CD4-positive, alpha-beta memory T cell (primary cell): ENCODE measurements at regions not wholly inside any gene's neighbourhood (a gene's known extent, or its start where the extent isn't known, plus 50 kb on each side); places are given as distances from the start of the nearest gene placed in this dataset.

Experiments used
- CTCF ChIA-PET: fragments of 350-600 bp; sonication (Branson Sonifier 250); formaldehyde crosslinking; loops from one replicate; lab custom pipeline; 2021; ENCODE audit warnings: inconsistent platforms; ENCODE audit not compliant: partially characterized antibody; lab: Charles Lee
- POLR2A ChIA-PET: fragments of 350-600 bp; sonication (Branson Sonifier 250); formaldehyde crosslinking; loops from one replicate; lab custom pipeline; 2021; ENCODE audit not compliant: partially characterized antibody; lab: Charles Lee
- DNase-seq, 5 donors: peaks; one replicate each; pipeline versions ENCODE4 v3.0.0 to v3.0.0-alpha.2; 2020 to 2022; ENCODE audit warnings: mixed read lengths in 1 of 5
- H3K27ac ChIP-seq: one replicate; pipeline ENCODE4 v1.7.0; 2013; ENCODE audit warnings: low read depth, low read length
- H3K27me3 ChIP-seq: 2 replicates; pipeline ENCODE4 v1.7.0; 2013; ENCODE audit warnings: mild to moderate bottlenecking, low read length, moderate library complexity; ENCODE audit not compliant: insufficient read depth
- H3K36me3 ChIP-seq: 2 replicates; pipeline ENCODE4 v1.7.0; 2013; ENCODE audit warnings: mild to moderate bottlenecking, low read length, moderate library complexity; ENCODE audit not compliant: insufficient read depth
- H3K4me1 ChIP-seq: 2 replicates; pipeline ENCODE4 v1.7.0; 2013; ENCODE audit warnings: mild to moderate bottlenecking, low read length, moderate library complexity; ENCODE audit not compliant: insufficient read depth
- H3K4me3 ChIP-seq, 2 donors: one replicate each; pipeline ENCODE4 v1.7.0; 2013; ENCODE audit warnings: low read length in 2 of 2, mild to moderate bottlenecking in 1 of 2
- H3K9me3 ChIP-seq, 2 donors: one replicate each; pipeline ENCODE4 v1.7.0; 2013; ENCODE audit warnings: low read length in 2 of 2, control low read depth in 1 of 2; ENCODE audit not compliant: control insufficient read depth in 1 of 2
- H3K27ac Mint-ChIP-seq, 7 donors: one replicate each; pipeline ENCODE4 v1.8.0; 2020 to 2021; ENCODE audit warnings: mixed read lengths in 7 of 7, mild to moderate bottlenecking in 6 of 7, inconsistent platforms in 3 of 7, moderate library complexity in 3 of 7
- H3K27me3 Mint-ChIP-seq, 2 donors: one replicate each; pipeline ENCODE4 v1.8.0; 2020 to 2021; ENCODE audit warnings: mixed read lengths in 2 of 2
- H3K36me3 Mint-ChIP-seq, 2 donors: one replicate each; pipeline ENCODE4 v1.8.0; 2020 to 2021; ENCODE audit warnings: mixed read lengths in 2 of 2, inconsistent platforms in 1 of 2, mild to moderate bottlenecking in 1 of 2
- H3K4me1 Mint-ChIP-seq, 4 donors: one replicate each; pipeline ENCODE4 v1.8.0; 2020 to 2021; ENCODE audit warnings: mixed read lengths in 4 of 4, mild to moderate bottlenecking in 1 of 4
- H3K4me3 Mint-ChIP-seq, 8 donors: one replicate each; pipeline ENCODE4 v1.8.0; 2020 to 2021; ENCODE audit warnings: mixed read lengths in 8 of 8, mild to moderate bottlenecking in 7 of 8, moderate library complexity in 6 of 8, inconsistent platforms in 3 of 8
- H3K9me3 Mint-ChIP-seq, 8 donors: one replicate each; pipeline ENCODE4 v1.8.0; 2020 to 2021; ENCODE audit warnings: mixed read lengths in 8 of 8, mild to moderate bottlenecking in 5 of 8, inconsistent platforms in 3 of 8, moderate library complexity in 1 of 8
- intact Hi-C: fragments of 100-400 bp; cut with micrococcal nuclease; formaldehyde crosslinking; loops from one replicate; pipeline ENCODE4 v1.15.1; 2023

- Mint-ChIP-seq H3K27me3 (no peaks in the 10 kb centered on the region), H3K36me3 (peaks cover 0 to 4% of the 10 kb centered on the region in 2 donors), H3K9me3 (peaks cover 0 to 11% (median 5%) of the 10 kb centered on the region in 8 donors), H3K4me3 (no peak overlapping the region), H3K27ac (no peak overlapping the region), H3K4me1 (peaks cover 6 to 11% (median 10%) of the 10 kb centered on the region in 4 donors)
- POLR2A ChIA-PET = no interaction called here
- intact Hi-C loops = no loop called here
- Histone ChIP-seq H3K36me3 (no peaks in the 10 kb centered on the region), H3K4me1 (peaks cover 6% of the 10 kb centered on the region), H3K27ac (no peak overlapping the region), H3K9me3 (no peaks in the 10 kb centered on the region), H3K4me3 (no peak overlapping the region), H3K27me3 (no peaks in the 10 kb centered on the region)
- CTCF ChIA-PET = no interaction called here
- no peak for DNase-seq
Observed at GRCh38 chr6:169996378-169997051, 245.1 kb downstream of the ERMARD start.

- no peak overlapping the region for H3K4me3 ChIP-seq
- Mint-ChIP-seq H3K4me3 (no peak overlapping the region), H3K36me3 (no peaks in the 10 kb centered on the region), H3K27me3 (no peaks in the 10 kb centered on the region), H3K27ac (no peak overlapping the region), H3K4me1 (peaks cover 12 to 22% (median 20%) of the 10 kb centered on the region in 4 donors), H3K9me3 (no peaks in the 10 kb centered on the region)
- no peaks in the 10 kb centered on the region for H3K36me3 ChIP-seq
- H3K27me3 ChIP-seq = no peaks in the 10 kb centered on the region
- intact Hi-C loops = no loop called here
- ChIA-PET CTCF (no interaction called here), POLR2A (no interaction called here)
- no peak overlapping the region for H3K27ac ChIP-seq
- DNase-seq = no peak
- H3K9me3 ChIP-seq = no peaks in the 10 kb centered on the region
- peaks cover 15% of the 10 kb centered on the region for H3K4me1 ChIP-seq
Observed at GRCh38 chr6:169994739-169995138, 243.3 kb downstream of the ERMARD start.

- no peaks in the 10 kb centered on the region for H3K36me3 ChIP-seq
- no peaks in the 10 kb centered on the region for H3K9me3 Mint-ChIP-seq
- H3K27ac ChIP-seq = no peak overlapping the region
- no peaks in the 10 kb centered on the region for H3K9me3 ChIP-seq
- H3K27me3 ChIP-seq = no peaks in the 10 kb centered on the region
- peaks cover 21% of the 10 kb centered on the region for H3K4me1 ChIP-seq
- H3K27ac Mint-ChIP-seq = no peak overlapping the region
- no peak overlapping the region for H3K4me3 Mint-ChIP-seq
- intact Hi-C loops = no loop called here
- peaks cover 17 to 27% (median 24%) of the 10 kb centered on the region in 4 donors for H3K4me1 Mint-ChIP-seq
- H3K4me3 ChIP-seq = no peak overlapping the region
- POLR2A ChIA-PET = no interaction called here
- H3K36me3 Mint-ChIP-seq = no peaks in the 10 kb centered on the region
- CTCF ChIA-PET = no interaction called here
- H3K27me3 Mint-ChIP-seq = no peaks in the 10 kb centered on the region
- DNase-seq = no peak
Observed at GRCh38 chr6:169993861-169994481, 242.5 kb downstream of the ERMARD start.

GRCh38 chr6:169991913-169992312 is 240.5 kb downstream of the ERMARD start:
- Mint-ChIP-seq H3K27ac (peak overlapping the region in 1 of 7 donors; percentile 19), H3K4me3 (peak overlapping the region in 2 of 8 donors; percentile 16 to 23), H3K36me3 (no peaks in the 10 kb centered on the region), H3K27me3 (no peaks in the 10 kb centered on the region), H3K4me1 (peaks cover 17 to 27% (median 24%) of the 10 kb centered on the region in 4 donors), H3K9me3 (no peaks in the 10 kb centered on the region)
- Histone ChIP-seq H3K9me3 (no peaks in the 10 kb centered on the region), H3K27ac (no peak overlapping the region), H3K4me1 (peaks cover 21% of the 10 kb centered on the region), H3K27me3 (no peaks in the 10 kb centered on the region), H3K36me3 (no peaks in the 10 kb centered on the region), H3K4me3 (no peak overlapping the region)
- DNase-seq = no peak
- ChIA-PET POLR2A (no interaction called here), CTCF (interaction anchor here (0.9 to 1.3 kb wide), 3 partner anchors 10 to 41 kb away, joined by 3 read pairs; no protein-coding TSS in a partner anchor)
- intact Hi-C loops = no loop called here

GRCh38 chr6:169991031-169991390 is 239.6 kb downstream of the ERMARD start:
- Histone ChIP-seq H3K4me3 (no peak overlapping the region), H3K9me3 (no peaks in the 10 kb centered on the region), H3K36me3 (no peaks in the 10 kb centered on the region), H3K4me1 (peaks cover 21% of the 10 kb centered on the region), H3K27ac (no peak overlapping the region), H3K27me3 (no peaks in the 10 kb centered on the region)
- Mint-ChIP-seq H3K27me3 (no peaks in the 10 kb centered on the region), H3K27ac (no peak overlapping the region), H3K4me1 (peaks cover 17 to 27% (median 24%) of the 10 kb centered on the region in 4 donors), H3K36me3 (no peaks in the 10 kb centered on the region), H3K9me3 (no peaks in the 10 kb centered on the region), H3K4me3 (no peak overlapping the region)
- CTCF ChIA-PET = interaction anchor here (0.9 to 1.5 kb wide), 6 partner anchors 8 to 302 kb away, joined by 3 to 6 read pairs (median 3); no protein-coding TSS in a partner anchor
- intact Hi-C loops = no loop called here
- no peak for DNase-seq
- POLR2A ChIA-PET = no interaction called here

- Mint-ChIP-seq H3K9me3 (no peaks in the 10 kb centered on the region), H3K27ac (peak overlapping the region in 5 of 7 donors; percentile 10 to 81 (median 57)), H3K4me1 (peaks cover 17 to 27% (median 24%) of the 10 kb centered on the region in 4 donors), H3K27me3 (no peaks in the 10 kb centered on the region), H3K4me3 (peak overlapping the region; percentile 50 to 84 (median 62)), H3K36me3 (no peaks in the 10 kb centered on the region)
- POLR2A ChIA-PET = interaction anchor here (1.4 kb wide), 1 partner anchor 302 kb away, joined by 8 read pairs; no protein-coding TSS in a partner anchor
- Histone ChIP-seq H3K9me3 (no peaks in the 10 kb centered on the region), H3K27ac (no peak overlapping the region), H3K4me1 (peaks cover 21% of the 10 kb centered on the region), H3K36me3 (no peaks in the 10 kb centered on the region), H3K4me3 (no peak overlapping the region), H3K27me3 (no peaks in the 10 kb centered on the region)
- peak in 4 of 5 donors; percentile 10 to 28 (median 25) for DNase-seq
- intact Hi-C loops = loop anchor here (1.0 kb wide), 2 partner anchors 303 to 527 kb away; no protein-coding TSS in a partner anchor
- CTCF ChIA-PET = interaction anchor here (0.9 to 1.5 kb wide), 6 partner anchors 9 to 302 kb away, joined by 3 to 6 read pairs (median 3); no protein-coding TSS in a partner anchor
Observed at GRCh38 chr6:169990095-169991030, 238.9 kb downstream of the ERMARD start.
